ENCODE measurements at regions not wholly inside any gene's neighbourhood (a gene's known extent, or its start where the extent isn't known, plus 50 kb on each side); places are given as distances from the start of the nearest gene placed in this dataset.
"Not testable (repeated sequence)": the region's sequence is repeated elsewhere in the genome, so short reads cannot be mapped to it uniquely, and the experiment has no call there.

- Mint-ChIP-seq H3K36me3 (ENCODE audit: low read depth) (no peaks in the 10 kb centered on the region), H3K9me3 (peaks cover 6% of the 10 kb centered on the region), H3K27ac (no peak overlapping the region), H3K4me1 (ENCODE audit: low read depth) (no peaks in the 10 kb centered on the region), H3K4me3 (no peak overlapping the region), H3K27me3 (no peaks in the 10 kb centered on the region)
- no peak for TF ChIP-seq CTCF (IDR thresholded peaks at IDR 0.05)
- ATAC-seq (no peak), DNase-seq (no peak)
- POLR2A ChIA-PET: no interaction called here
- CTCF ChIA-PET: no interaction called here
- intact Hi-C loops (cut with micrococcal nuclease): no loop called here
These were observed 573.9 kb upstream of the GRID2 start for GRCh38 chr4:91729851-91730250.

GRCh38 chr4:91734682-91735081 lies 569.1 kb upstream of the GRID2 start:
- H3K4me3 Mint-ChIP-seq: no peak overlapping the region
- no peaks in the 10 kb centered on the region for H3K36me3 Mint-ChIP-seq (ENCODE audit: low read depth)
- no peaks in the 10 kb centered on the region for H3K27me3 Mint-ChIP-seq
- H3K9me3 Mint-ChIP-seq: peaks cover 7% of the 10 kb centered on the region
- intact Hi-C loops (cut with micrococcal nuclease): no loop called here
- POLR2A ChIA-PET: no interaction called here
- ATAC-seq (no peak), DNase-seq (no peak)
- H3K27ac Mint-ChIP-seq: no peak overlapping the region
- H3K4me1 Mint-ChIP-seq (ENCODE audit: low read depth): no peaks in the 10 kb centered on the region
- CTCF ChIA-PET: no interaction called here
- no peak for TF ChIP-seq CTCF (IDR thresholded peaks at IDR 0.05)

- H3K4me3 Mint-ChIP-seq; CTCF ChIA-PET; DNase-seq; ATAC-seq; H3K9me3 Mint-ChIP-seq; POLR2A ChIA-PET; H3K4me1 Mint-ChIP-seq (ENCODE audit: low read depth); H3K27me3 Mint-ChIP-seq; H3K36me3 Mint-ChIP-seq (ENCODE audit: low read depth); H3K27ac Mint-ChIP-seq; intact Hi-C loops (cut with micrococcal nuclease): not testable (repeated sequence)
These were observed 564.9 kb upstream of the GRID2 start for GRCh38 chr4:91738831-91739230.

- intact Hi-C loops (cut with micrococcal nuclease): no loop called here
- ATAC-seq (no peak), DNase-seq (no peak)
- no peaks in the 10 kb centered on the region for H3K27me3 Mint-ChIP-seq
- CTCF ChIA-PET: no interaction called here
- H3K9me3 Mint-ChIP-seq: peaks cover 8% of the 10 kb centered on the region
- H3K4me1 Mint-ChIP-seq (ENCODE audit: low read depth): no peaks in the 10 kb centered on the region
- POLR2A ChIA-PET: no interaction called here
- H3K4me3 Mint-ChIP-seq: no peak overlapping the region
- no peak for TF ChIP-seq CTCF (IDR thresholded peaks at IDR 0.05)
- H3K36me3 Mint-ChIP-seq (ENCODE audit: low read depth): no peaks in the 10 kb centered on the region
- no peak overlapping the region for H3K27ac Mint-ChIP-seq
These were observed 557.2 kb upstream of the GRID2 start for GRCh38 chr4:91746551-91746950.

- POLR2A ChIA-PET: no interaction called here
- CTCF ChIA-PET: no interaction called here
- H3K36me3 Mint-ChIP-seq (ENCODE audit: low read depth): no peaks in the 10 kb centered on the region
- intact Hi-C loops (cut with micrococcal nuclease): no loop called here
- no peaks in the 10 kb centered on the region for H3K27me3 Mint-ChIP-seq
- H3K4me1 Mint-ChIP-seq (ENCODE audit: low read depth): no peaks in the 10 kb centered on the region
- TF ChIP-seq CTCF (IDR thresholded peaks at IDR 0.05): no peak
- H3K4me3 Mint-ChIP-seq: no peak overlapping the region
- no peak overlapping the region for H3K27ac Mint-ChIP-seq
- peaks cover 4% of the 10 kb centered on the region for H3K9me3 Mint-ChIP-seq
- no peak for ATAC-seq
- DNase-seq: no peak
These were observed 551.8 kb upstream of the GRID2 start for GRCh38 chr4:91751961-91752360.

- POLR2A ChIA-PET: no interaction called here
- Mint-ChIP-seq H3K36me3 (ENCODE audit: low read depth) (no peaks in the 10 kb centered on the region), H3K4me3 (no peak overlapping the region), H3K27ac (no peak overlapping the region), H3K4me1 (ENCODE audit: low read depth) (no peaks in the 10 kb centered on the region), H3K9me3 (peaks cover 4% of the 10 kb centered on the region), H3K27me3 (no peaks in the 10 kb centered on the region)
- DNase-seq (no peak), ATAC-seq (no peak)
- TF ChIP-seq CTCF (IDR thresholded peaks at IDR 0.05): no peak
- CTCF ChIA-PET: no interaction called here
- intact Hi-C loops (cut with micrococcal nuclease): no loop called here
These were observed 549.0 kb upstream of the GRID2 start for GRCh38 chr4:91754716-91755115.
